A549 (cell line): ENCODE measurements at regions not wholly inside any gene's neighbourhood (a gene's known extent, or its start where the extent isn't known, plus 50 kb on each side); places are given as distances from the start of the nearest gene placed in this dataset.

ENCODE experiments used
- BHLHE40 ChIP-seq: IDR thresholded peaks from 2 replicates; pipeline ENCODE4 v1.6.1; 2012; ENCODE audit warnings: low read depth, low read length, inconsistent platforms
- CBX2 ChIP-seq: fragments of 200-600 bp; sonication (generic); IDR thresholded peaks from 2 replicates; pipeline ENCODE4 v1.6.1; 2016; ENCODE audit warnings: low read depth, mild to moderate bottlenecking, borderline replicate concordance
- CEBPB ChIP-seq, 2 experiments: fragments of >200 bp in 1 of 2; sonication (Bioruptor Twin) in 1 of 2; formaldehyde crosslinking in 1 of 2; IDR thresholded peaks; 2 replicates each; pipeline ENCODE4 v1.6.1; 2012 to 2016
- CTCF ChIP-seq: fragments of >200 bp; sonication (Bioruptor Twin); formaldehyde crosslinking; IDR thresholded peaks from 3 replicates; pipeline ENCODE4 v1.5.1; 2016
- EP300 ChIP-seq, 2 experiments: fragments of >200 bp; sonication (Bioruptor Twin); formaldehyde crosslinking; IDR thresholded peaks; 2 replicates in 1 of 2; 3 replicates in 1 of 2; pipeline ENCODE4 v1.6.1; 2016 to 2017
- HOXA7 ChIP-seq: fragments of 250-450 bp; sonication (Bioruptor Pico); IDR thresholded peaks from 2 replicates; pipeline ENCODE4 v1.5.0; 2020; ENCODE audit warnings: mild to moderate bottlenecking, moderate library complexity
- JUN ChIP-seq, 2 experiments: fragments of >200 bp; sonication (Bioruptor Twin); formaldehyde crosslinking; IDR thresholded peaks; 2 replicates in 1 of 2; 3 replicates in 1 of 2; pipeline ENCODE4 v1.6.1; 2016 to 2017
- MAFK ChIP-seq: fragments of 450-650 bp; IDR thresholded peaks from 2 replicates; pipeline ENCODE4 v1.6.1; 2014; ENCODE audit not compliant: partially characterized antibody
- MYC ChIP-seq: IDR thresholded peaks from 2 replicates; pipeline ENCODE4 v1.6.1; 2012; ENCODE audit warnings: mild to moderate bottlenecking, inconsistent platforms, low read length, improper control_type of control experiment, borderline replicate concordance
- POLR2A ChIP-seq: IDR thresholded peaks from 2 replicates; pipeline ENCODE4 v1.6.1; 2012; ENCODE audit warnings: mild to moderate bottlenecking, low read length
- RNF2 ChIP-seq: fragments of 200-600 bp; sonication (generic); IDR thresholded peaks from 2 replicates; pipeline ENCODE4 v1.6.1; 2016; ENCODE audit warnings: low read depth, mild to moderate bottlenecking, antibody characterized with exemption, moderate library complexity, borderline replicate concordance
- TP53 ChIP-seq: fragments of 250-450 bp; sonication (Bioruptor Pico); IDR thresholded peaks from 2 replicates; pipeline ENCODE4 v1.5.0; 2021; ENCODE audit warnings: mild to moderate bottlenecking, moderate library complexity
- ZFP36 ChIP-seq: fragments of 450-650 bp; IDR thresholded peaks from 2 replicates; pipeline ENCODE4 v1.6.1; 2014; ENCODE audit warnings: borderline replicate concordance; ENCODE audit not compliant: partially characterized antibody

- TF ChIP-seq HOXA7 (CRISPR knock-in tag), result no peak
- TF ChIP-seq RNF2, result no peak
- no peak for TF ChIP-seq CBX2
- no peak for TF ChIP-seq CTCF
- TF ChIP-seq EP300 (IDR thresholded peaks at IDR 0.05), result no peak
- no peak for TF ChIP-seq CEBPB (IDR thresholded peaks at IDR 0.05)
- TF ChIP-seq JUN (IDR thresholded peaks at IDR 0.05), result no peak
- no peak for TF ChIP-seq MYC
- no peak for TF ChIP-seq TP53 (CRISPR knock-in tag)
- TF ChIP-seq BHLHE40, result no peak
- no peak for TF ChIP-seq ZFP36
- TF ChIP-seq POLR2A, result no peak
- TF ChIP-seq MAFK, result no peak
Measured at GRCh38 chr11:19315511-19315910, 74.8 kb upstream of the E2F8 start.
